Stimulated activated CD4-positive, alpha-beta T cell treated with anti-CD3 and anti-CD28 coated beads, Interleukin-4, amount 100 ng/mL, for 24 hours (primary cell): ENCODE measurements at regions not wholly inside any gene's neighbourhood (a gene's known extent, or its start where the extent isn't known, plus 50 kb on each side); places are given as distances from the start of the nearest gene placed in this dataset.
"Not testable (repeated sequence)": the region's sequence is repeated elsewhere in the genome, so short reads cannot be mapped to it uniquely, and the experiment has no call there.

ENCODE experiments used
- DNase-seq: peaks from one replicate; pipeline ENCODE4 v3.0.0-alpha.2; 2020

DNA sequence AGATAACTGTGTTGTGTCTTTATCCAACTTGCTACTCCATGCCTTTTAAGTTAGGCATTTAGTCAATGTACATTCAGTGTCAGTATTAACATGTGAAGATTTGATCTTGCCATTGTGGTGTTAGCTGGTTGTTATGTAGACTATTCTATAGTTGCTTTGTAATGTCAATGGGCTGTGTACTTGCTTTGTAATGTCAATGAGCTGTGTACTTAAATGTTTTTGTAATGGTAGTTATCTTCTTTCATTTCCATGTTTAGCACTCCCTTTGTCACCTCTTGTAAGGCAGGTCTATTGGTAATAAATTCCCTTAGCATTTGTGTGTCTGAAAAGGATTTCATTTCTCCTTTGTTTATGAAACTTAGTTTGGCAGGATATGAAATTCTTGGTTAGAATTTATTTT is 53.4 kb downstream of the MC4R start:
- DNase-seq: no peak

DNA sequence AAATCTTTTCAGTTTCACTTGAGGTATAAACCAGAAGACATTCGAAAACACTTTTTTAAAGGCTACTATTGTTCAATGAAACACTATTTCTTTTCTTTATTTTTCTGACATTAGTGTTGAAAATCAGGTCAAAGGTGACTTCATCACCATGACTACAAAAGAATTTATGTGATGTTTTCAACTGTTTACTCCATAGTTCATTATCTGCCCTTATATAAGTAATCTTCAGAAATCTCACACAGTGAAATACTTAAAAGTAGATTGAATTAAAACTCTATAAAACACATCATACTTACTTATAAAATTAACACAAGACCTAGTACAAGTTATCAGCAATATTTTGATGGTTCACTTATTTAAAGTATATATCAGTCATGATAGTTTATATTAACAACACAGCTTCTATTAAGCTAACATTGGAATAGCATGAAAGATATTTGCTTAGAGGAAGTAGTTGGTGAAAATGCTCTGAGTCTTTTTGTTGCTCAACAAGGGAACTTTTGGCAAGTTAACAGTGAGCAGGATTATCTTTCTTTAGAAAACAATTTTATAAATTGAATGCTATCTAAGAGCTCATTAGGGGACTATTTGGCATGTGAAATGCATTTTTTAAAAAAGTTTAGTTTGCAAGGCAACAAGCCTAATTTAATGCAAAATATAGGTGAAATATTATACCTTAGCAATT is 60.8 kb downstream of the MC4R start:
- no peak for DNase-seq

DNA sequence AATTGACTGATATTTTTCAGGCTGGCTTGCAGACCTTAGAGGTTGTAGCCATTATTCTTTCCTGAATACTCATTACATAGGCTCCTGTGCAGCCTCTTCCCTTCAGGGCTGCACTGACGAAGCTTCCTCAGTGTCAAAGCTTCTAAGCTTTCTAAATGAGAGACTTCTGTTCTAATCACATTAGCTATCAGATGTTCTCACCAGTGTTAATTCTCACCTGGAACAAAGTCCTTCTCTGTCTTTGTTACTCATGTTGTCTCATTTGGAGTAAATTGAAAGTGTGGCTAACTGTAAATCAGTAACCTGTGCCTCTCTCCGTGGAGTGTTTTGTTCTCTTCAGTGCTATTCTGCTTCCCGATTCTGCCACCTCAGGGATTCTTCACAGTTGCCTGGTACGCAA is 76.9 kb downstream of the MC4R start:
- no peak for DNase-seq

DNA sequence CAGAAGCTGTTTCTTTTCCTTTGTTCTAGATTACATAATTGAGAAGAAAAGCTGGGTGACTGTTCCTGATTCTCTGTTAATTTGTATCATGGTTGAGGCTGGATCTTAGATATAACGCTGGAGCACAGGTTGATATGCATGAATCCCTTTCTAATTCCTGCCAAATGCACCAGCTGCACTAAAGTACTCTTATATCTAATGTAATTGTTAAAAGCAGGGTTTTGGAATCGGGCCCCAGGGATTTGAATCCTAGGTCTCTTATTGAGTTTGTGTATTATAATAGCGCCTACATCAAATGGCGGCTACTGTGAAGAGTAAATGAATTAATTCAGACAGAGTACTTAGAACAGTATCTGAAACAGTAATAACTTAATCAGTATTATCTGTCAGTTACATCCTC is 80.4 kb downstream of the MC4R start:
- DNase-seq: no peak

DNA sequence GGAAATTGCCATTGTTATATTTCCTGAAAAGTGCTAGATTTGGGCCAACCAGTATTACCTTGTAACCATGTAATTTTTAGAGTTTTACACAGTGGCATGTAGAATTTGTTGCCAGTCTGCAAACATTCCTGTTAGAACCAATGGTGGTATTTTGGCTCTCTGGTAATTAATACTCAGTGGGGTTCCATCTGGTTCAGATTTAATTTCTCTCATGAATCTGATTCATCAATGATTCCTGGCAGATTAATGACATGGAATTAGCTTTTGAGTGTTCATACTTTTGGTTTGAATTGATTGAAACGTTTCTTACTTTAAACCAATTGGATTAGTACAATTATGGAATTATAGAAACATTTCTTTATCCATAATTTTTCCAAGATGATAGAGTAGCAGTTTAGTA is 93.2 kb downstream of the MC4R start:
- no peak for DNase-seq

DNA sequence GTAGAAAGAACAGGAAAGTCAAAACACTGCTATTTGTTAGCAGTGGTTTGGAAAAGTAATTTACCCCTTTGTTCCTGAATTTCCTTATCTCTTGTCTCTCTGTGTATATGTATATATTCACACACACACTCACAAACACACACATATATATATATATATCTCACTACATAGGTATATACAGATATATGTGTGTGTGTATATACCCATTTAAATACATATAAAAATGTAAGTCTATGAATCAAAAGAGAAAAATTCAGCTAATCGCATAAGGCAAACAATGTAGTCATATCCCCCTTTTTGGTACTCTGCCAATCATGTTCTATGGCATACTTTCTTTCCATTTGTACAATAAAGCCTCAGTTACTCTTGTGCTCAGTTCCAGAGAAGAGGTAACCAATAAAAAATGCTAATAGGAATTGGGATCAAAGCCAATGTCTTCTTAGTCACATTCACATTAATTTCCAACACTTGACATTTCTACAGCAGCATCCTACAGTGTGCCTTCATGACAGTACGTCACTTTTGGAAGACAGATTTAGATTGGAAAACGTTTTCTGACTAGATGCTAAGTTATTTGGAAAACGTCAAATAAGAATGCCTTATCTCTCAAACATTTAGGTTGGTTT is 94.6 kb downstream of the MC4R start:
- DNase-seq: no peak

DNA sequence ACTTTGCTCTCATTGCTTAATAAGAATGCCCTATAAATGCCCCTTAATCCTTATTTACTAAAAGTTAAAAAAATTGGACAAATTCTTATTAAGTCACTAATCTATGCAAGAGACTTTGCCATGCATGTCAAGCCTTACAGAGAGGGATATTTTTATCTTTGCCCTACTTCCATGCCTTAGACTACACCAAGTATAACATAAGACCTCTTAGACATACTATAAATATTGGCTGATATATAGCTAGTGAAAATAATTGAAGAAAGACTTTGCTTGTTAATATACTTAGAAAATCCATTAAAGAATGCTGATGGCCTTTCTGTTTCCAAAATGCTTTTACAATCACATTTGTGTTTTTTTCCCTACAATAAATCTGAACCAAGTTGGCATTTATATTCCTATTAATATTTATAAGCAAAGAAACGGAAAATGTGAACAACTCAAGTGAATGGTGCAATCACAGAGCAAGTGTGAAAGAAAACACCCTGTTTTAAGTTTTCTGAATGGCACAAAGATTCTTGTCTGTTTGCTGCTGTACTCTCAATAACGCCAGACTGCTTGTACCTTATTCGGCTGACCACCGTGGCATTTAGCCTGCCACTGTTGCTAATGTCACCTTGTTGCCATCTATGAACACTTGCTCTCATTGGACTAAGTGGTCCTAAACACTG is 105.0 kb downstream of the MC4R start:
- no peak for DNase-seq

DNA sequence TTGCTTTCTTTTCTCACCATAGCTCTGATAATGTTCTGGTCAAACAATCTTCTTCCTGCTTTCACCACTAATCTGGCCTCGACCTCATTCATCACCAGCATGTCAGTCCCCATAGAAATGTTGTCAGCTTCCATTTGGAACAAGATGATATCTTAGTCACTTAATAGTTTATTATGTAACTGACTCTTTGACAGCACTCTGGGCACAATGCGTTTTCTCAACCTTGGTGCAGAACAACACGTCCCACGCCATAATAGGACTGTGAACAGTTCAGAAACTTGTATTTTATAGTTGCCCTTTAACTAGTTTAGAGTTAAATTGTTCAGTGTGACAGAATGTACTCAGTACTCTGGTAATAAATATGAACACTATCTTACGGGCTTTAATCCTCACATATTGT is 106.0 kb downstream of the MC4R start:
- DNase-seq: no peak

DNA sequence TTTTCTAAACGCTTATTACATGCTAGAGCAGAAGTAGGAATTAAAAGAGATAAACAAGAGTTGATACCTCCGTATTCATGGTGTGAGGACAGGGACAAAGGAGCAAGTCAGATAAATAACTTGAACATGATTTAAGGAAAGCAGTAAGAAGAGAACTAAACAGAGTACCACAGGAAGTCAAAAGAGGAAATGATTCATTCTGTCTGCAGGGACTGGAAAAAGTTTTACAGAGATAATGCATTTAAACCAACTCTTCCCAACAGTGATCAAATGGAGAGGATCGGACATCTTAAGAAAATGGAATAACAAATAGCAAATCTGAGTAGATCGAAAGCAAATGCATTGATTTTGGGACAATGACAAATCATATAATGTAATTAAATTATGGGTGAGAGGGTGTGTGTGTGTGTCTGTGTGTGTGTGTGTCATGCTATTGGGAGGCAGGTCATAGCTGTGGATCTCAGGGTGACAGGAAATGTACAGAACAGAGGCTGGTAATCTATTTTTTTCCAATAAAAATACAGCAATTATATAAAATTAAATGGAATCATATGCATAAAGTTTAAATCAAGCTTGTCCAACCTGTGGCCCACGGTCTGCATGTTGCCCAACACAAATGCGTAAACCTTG is 113.4 kb downstream of the MC4R start:
- DNase-seq: no peak

DNA sequence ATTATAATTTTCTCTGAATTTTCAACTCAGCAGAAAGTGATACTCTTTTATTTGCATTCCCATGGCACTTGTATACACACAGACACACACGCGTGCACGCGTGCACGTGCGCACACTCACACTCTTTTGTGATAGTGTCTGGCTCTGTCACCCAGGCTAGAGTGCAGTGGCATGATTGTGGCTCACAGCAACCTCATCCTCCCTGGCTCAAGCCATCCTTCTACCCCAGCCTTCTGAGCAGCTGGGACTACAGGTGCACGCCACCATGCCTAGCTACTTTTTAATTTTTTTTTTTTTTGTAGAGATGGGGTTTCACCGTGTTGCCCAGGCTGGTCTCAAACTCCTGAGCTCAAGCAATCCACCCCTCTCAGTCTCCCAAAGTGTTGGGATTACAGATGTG is 123.2 kb downstream of the MC4R start:
- no peak for DNase-seq

DNA sequence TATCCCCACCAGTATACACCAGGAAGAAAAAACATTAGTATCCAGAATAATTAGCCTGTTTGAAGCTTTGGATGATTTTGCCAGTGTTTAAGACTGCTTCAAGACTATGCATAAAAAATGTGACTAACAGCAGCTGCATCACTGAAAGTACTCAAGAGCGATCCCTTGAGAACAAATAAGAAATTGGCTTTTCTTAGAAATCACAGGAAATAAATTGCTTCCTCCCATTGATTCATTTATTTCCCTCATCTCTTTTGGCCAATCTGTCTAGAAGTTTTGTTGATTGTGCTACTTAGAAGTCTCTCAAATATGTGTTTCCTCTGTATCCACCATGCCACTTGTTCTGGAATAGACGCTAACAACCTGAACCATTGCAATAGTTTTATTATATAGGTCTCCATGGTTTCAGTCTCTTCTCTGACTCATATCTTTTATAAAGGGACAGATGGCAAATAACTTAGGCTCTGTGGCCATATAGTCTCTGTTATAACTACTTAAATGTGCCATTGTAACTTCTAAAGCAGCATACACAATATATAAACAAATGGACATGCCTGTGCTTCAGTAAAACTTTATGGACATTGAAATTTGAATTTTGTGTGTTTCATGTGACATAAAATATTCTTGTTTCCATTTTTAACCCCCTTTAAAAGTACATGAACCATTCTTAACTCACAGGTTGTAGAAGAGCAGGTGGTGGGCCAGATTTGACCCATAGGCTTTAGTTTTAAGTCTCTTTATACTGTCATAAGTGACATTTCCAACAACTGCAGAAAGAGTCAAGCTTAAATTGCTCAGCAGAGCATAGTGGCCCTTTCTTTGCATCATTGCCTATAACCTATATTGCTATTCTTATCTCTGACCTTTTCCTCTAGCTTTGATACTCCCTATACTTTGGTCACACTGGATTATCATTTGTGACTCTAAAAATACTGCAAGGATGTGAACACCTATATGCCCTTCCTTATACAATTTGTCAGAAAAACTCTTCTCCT is 123.9 kb downstream of the MC4R start:
- DNase-seq: no peak

DNA sequence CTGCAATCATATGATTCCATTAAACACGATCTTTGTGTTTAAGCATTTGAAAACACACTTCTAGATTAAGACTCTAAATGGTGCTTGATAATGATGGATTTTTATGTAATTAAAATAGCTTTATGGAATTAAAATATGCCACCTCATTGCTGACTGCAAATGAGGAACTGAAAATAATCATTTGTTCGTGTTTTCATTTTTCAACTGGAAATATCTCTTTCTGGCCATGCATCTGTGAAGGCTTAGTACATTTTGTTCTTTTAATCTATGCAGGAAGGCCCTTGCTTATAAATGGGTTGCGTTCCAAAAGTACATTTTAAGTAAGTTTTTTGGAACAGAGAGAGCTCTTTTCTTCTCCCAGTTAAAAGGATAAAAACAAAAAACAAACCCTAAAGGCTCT is 125.5 kb downstream of the MC4R start:
- no peak for DNase-seq

DNA sequence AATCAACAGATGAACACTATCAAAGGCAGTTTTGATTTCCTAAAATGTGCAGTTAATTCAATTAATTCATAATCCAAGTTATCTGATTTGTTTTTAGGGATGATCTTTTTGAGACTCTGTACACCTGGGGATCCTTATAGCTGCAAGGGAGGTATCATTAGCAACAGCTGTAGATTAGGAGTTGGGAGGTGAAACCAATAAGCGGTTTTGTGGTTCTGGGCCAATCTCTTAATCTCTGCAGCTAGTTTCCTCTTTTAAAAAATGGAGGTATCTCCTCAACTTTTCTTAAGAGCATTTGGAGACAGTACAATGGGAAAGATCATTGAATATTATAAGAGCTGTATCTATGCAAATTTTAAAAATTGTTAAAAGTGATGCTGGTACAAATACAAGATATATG is 126.0 kb downstream of the MC4R start:
- DNase-seq: no peak

DNA sequence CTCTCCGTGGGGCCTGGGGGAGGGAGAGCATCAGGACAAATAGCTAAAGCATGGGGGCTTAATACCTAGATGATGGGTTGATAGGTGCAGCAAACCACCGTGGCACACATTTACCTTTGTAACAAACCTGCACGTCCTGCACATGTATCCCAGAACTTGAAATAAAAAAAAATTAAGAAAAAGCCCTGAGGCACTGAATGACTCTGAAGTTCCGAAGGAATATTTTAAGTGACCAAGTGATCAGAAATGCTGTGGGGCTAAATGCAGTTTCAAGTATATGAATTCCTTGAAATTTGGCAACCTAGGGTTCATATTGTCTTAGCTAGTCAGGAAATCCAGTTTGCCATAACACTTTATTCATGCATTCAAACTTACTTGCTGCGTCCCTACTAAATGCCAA is 127.5 kb downstream of the MC4R start:
- DNase-seq: no peak

DNA sequence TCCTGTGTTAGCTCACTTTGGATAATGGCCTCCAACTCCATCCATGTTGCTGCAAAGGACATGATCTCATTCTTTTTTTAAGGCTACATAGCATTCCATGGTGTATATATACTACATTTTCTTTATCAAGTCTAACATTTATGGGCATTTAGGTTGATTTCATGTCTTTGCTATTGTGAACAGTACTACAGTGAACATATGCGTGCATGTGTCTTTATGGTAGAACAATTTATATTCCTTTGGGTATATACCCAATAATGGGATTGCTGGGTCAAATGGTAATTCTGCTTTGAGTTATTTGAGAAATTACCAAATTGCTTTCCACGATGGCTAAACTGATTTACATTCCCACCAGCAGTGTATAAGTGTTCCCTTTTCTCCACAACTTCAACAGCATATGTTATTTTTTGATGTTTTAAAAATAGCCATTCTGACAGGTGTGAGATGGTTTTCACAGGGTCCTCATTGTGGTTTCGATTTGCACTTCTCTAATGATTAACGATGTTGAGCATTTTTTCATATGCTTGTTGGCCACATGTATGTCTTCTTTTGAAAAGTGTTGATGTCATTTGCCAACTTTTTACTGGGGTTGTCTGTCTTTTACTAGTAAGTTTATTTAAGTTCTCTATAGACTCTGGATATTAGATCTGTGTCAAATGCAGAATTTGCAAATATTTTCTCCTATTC is 133.4 kb downstream of the MC4R start:
- DNase-seq: not testable (repeated sequence)

DNA sequence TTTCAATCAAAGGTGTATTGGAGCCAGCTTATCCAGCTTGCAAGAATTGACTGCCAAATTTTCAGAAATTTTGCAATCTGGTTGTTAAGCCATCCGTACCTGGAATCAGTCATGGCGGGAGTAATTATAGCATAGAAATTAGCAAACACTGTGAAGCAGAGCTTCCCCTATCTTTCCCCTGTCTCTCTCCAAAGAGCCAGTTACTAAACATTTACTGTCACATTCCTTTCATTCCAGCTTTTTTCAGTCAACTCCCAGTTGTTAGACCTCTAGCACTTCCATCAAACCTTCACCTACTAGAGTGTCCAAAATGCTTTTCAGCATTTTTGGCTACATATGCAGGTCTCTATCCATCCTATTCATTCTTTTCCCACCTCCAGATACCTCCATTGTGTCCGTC is 137.4 kb downstream of the MC4R start:
- no peak for DNase-seq

DNA sequence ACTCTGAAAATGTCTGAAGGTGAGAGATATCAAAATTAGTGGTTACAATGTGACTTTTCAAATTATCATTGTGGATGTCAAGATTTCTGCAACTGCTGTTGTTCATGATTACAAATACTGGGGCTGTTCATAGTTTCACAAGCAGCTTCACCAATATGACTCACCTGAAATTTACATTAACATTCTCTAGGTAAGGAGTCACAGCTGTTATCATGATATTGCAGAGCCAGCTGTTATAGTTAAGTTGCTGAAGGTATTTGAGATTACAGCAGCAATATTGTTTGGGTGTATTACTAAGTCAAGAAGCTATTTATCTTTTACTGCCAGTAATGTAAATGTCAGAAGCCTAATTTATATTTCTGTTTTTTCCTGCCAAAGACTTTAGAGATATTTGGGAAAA is 140.0 kb downstream of the MC4R start:
- DNase-seq: no peak

DNA sequence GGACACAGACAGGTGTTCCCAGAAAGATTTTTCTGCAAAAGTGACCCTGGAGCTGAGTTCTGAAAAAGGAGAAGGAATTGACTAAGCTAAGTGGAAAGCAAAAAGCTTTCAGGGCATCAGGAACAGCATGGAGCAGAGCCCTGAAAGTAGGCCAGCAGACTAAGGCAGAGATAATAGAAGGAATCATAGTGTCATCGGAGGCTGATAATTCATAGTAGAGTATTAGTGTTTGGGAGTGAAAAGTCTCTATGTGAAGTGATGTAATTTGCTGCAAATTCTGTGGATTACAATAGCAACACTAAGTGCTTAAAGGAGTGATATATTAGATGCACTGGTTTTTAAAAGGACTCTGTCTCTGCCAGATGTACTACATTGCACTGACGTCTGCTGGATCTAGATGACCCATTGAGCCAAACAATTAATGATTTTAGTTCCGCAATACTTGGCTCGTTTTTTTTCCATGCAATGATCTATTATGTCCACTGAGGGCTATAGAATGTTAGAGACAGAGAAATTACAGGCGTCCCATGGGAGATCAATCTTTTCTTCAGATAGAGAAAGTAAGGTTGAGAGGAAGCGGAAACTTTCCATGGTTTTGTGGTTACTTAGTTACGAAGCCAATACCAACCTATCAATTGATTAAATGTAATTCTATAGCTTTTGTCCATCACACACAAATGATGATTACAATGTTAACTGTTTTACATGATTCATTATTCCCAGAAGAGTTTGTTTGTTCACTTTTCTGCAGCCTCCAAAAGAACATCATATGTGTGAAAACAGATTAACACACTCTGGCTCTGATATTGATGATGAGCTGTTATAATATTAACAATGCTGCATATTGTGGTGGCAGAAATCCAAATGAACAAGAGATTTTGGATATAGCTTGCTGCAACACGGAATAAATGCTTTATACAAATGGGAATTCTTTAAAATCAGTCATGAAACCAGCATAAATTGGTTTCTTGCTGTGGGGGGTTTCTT is 143.7 kb downstream of the MC4R start:
- DNase-seq: no peak

DNA sequence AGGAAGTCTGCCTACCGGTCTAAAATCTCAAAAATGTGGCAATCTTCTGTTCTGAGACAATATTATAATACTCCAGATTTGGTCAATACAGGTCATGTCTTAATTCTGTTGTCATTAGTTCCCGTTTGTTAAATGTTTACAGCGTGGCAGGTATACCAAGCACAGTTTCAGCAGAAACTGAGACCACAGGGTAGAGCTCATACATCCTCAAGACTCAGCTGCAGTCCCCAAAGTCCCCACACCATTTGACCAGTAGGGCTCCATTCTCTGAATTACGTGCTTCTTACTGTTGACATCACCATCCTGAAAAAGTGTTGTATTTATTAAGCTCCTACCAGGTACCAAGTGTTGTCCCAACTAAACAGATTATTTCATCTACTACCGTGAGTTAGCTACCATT is 157.1 kb downstream of the MC4R start:
- DNase-seq: no peak

DNA sequence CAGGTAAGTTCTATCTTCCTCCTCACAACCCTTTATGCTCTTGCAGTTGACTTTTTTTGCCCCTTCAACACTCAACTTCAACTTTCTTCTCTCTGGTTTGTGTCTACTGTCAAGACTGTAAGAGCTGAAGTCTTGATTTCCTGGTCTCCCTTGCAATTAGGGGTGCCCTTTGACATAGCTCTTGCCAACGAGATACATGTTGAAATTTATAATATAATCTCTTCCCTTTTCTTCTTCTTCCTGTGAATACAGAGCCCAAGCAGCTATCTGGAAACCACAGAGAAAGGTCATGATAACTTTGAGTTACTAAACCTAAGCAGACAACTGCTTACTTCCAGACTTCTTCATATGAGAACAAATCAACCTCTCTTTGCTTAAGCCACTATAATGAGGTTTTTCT is 163.5 kb downstream of the MC4R start:
- no peak for DNase-seq

DNA sequence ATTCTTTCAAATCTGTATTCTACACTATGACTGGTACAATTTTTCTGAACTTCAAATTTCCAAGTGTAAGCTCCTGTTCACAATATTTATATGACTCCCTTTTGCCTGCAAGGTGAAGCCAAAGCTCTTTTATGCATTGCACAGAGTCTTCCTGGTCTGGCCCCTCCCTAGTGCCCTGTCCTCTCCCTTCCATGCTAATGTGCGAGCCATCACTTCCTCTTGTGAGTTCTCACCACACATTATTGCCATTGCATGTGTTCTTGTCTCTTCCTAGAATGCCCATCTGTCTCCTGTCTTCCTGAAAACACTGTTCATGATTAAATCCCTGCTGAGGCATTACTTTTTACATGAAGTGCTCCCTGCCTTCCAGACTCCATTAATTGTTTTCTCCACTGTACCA is 169.9 kb downstream of the MC4R start:
- DNase-seq: no peak
